Endothelial cell of umbilical vein (primary cell): ENCODE measurements at regions not wholly inside any gene's neighbourhood (a gene's known extent, or its start where the extent isn't known, plus 50 kb on each side); places are given as distances from the start of the nearest gene placed in this dataset.

Experiments
- EZH2 ChIP-seq: IDR thresholded peaks from 2 replicates; pipeline ENCODE4 v1.6.1; 2012; ENCODE audit warnings: borderline replicate concordance, low read depth, mild to moderate bottlenecking, moderate library complexity, low read length, inconsistent platforms; ENCODE audit not compliant: severe bottlenecking
- FOS ChIP-seq: IDR thresholded peaks from 2 replicates; pipeline ENCODE4 v1.6.1; 2011; ENCODE audit warnings: mild to moderate bottlenecking, low read length, moderate library complexity, borderline replicate concordance; ENCODE audit not compliant: insufficient read depth
- GATA2 ChIP-seq: IDR thresholded peaks from 2 replicates; pipeline ENCODE4 v1.7.0; 2011; ENCODE audit warnings: low read depth, mild to moderate bottlenecking, moderate library complexity, mixed read lengths, low read length; ENCODE audit not compliant: insufficient read length, insufficient read depth
- JUN ChIP-seq: IDR thresholded peaks from 2 replicates; pipeline ENCODE4 v1.6.1; 2011; ENCODE audit warnings: borderline replicate concordance, low read depth; ENCODE audit not compliant: insufficient read length, insufficient read depth
- MYC ChIP-seq: IDR thresholded peaks from one replicate; pipeline ENCODE4 v1.6.1; 2011; ENCODE audit warnings: mild to moderate bottlenecking, low read depth, low read length
- POLR2A ChIP-seq: IDR thresholded peaks from 2 replicates; pipeline ENCODE4 v1.6.1; 2012; ENCODE audit warnings: low read depth, mild to moderate bottlenecking, control low read depth, low read length
- POLR2AphosphoS5 ChIP-seq: IDR thresholded peaks from 2 replicates; pipeline ENCODE4 v1.6.1; 2012; ENCODE audit warnings: low read depth, mild to moderate bottlenecking, control low read depth, low read length, moderate library complexity; ENCODE audit not compliant: insufficient read depth
- TF ChIP-seq, protein P1 (sequence below), 2 donors: IDR thresholded peaks; 1 replicate in 1 of 2; 2 replicates in 1 of 2; pipeline ENCODE4 v1.5.1; 2011; ENCODE audit warnings: low read length in 2 of 2, mild to moderate bottlenecking in 2 of 2, moderate library complexity in 2 of 2, control low read depth in 1 of 2, inconsistent platforms in 1 of 2, low read depth in 1 of 2; ENCODE audit not compliant: insufficient read depth in 1 of 2; ENCODE audit errors: extremely low read depth in 1 of 2

DNA sequence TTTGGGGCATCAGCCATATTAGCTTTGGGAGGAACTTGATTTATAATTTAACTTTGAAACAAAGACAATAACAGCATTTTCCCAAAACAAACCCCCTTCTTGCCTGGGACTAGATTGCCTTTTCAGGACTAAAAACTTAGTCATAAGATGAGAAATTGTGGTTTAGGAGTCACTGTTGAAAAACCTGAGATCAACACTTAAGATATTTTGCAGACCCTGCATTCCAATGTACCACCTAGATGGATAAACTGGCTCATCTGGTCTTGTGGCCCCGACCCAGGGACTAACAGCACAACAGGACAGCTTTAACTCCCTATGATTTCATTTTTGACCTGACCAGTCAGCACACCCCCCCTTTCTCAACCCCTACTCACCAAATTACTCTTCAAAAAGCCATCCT, 1165.4 kb downstream of the XPNPEP1 start:
- TF ChIP-seq, protein P1, sequence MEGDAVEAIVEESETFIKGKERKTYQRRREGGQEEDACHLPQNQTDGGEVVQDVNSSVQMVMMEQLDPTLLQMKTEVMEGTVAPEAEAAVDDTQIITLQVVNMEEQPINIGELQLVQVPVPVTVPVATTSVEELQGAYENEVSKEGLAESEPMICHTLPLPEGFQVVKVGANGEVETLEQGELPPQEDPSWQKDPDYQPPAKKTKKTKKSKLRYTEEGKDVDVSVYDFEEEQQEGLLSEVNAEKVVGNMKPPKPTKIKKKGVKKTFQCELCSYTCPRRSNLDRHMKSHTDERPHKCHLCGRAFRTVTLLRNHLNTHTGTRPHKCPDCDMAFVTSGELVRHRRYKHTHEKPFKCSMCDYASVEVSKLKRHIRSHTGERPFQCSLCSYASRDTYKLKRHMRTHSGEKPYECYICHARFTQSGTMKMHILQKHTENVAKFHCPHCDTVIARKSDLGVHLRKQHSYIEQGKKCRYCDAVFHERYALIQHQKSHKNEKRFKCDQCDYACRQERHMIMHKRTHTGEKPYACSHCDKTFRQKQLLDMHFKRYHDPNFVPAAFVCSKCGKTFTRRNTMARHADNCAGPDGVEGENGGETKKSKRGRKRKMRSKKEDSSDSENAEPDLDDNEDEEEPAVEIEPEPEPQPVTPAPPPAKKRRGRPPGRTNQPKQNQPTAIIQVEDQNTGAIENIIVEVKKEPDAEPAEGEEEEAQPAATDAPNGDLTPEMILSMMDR (IDR thresholded peaks at IDR 0.05; ENCODE audit: extremely low read depth in 1 of 2, insufficient read depth in 1 of 2, low read depth in 1 of 2, low read length in 2 of 2): no peak
- no peak for TF ChIP-seq EZH2
- no peak for TF ChIP-seq POLR2A
- no peak for TF ChIP-seq JUN
- no peak for TF ChIP-seq MYC
- TF ChIP-seq POLR2AphosphoS5: no peak
- TF ChIP-seq FOS: no peak
- TF ChIP-seq GATA2: no peak
